GM23248 (cell line): ENCODE measurements at regions not wholly inside any gene's neighbourhood (a gene's known extent, or its start where the extent isn't known, plus 50 kb on each side); places are given as distances from the start of the nearest gene placed in this dataset.

Experiments used
- EZH2 ChIP-seq: fragments of 200-600 bp; sonication (generic); IDR thresholded peaks from 2 replicates; pipeline ENCODE4 v1.6.1; 2018; ENCODE audit warnings: antibody characterized with exemption, mild to moderate bottlenecking; ENCODE audit not compliant: insufficient read depth, poor library complexity, severe bottlenecking
- EZH2phosphoT487 ChIP-seq: fragments of 200-600 bp; sonication (generic); IDR thresholded peaks from 2 replicates; pipeline ENCODE4 v1.6.1; 2018; ENCODE audit warnings: antibody characterized with exemption, moderate library complexity, mild to moderate bottlenecking, low read depth; ENCODE audit not compliant: insufficient read depth

DNA sequence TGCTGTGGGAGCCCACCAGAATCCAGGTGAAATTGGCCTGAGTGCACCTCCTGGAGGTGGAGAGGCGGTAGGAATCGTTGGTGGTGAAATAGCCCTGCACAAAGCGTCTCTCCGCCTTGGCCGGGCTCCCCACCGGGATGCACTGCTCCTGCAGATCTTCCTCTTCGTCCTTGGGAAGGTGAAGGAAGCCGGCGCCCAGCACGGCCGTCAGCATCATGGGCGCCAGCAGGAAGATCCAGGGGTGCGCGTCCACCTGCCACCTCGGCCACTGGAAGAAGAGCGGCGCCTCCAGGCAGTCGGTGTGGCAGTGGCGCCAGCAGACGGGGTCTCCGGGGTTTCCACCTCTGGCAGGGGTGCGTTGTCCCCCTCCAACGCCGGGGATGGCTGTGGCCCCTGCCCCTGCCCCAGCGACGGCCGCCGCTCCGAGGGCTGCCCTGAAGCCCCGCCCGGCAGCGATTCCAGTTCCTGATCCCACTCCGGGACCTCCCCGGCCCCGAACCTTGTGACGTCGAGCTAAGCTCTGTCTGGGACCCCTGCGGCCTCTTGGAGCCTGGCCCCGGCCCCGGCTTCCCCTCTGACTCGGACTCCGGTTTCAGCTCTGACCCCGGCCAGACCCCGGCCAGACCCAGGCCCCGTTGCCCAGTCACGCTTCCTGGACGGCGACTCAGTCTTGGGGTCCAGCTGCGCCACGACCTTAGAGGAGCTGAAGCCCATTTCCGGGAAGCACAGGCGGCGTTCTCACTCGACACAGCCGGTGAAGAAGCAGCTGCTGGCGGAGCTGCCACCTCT lies 91.9 kb downstream of the CD164 start:
- TF ChIP-seq EZH2phosphoT487 (no peak), EZH2 (no peak)
